Activated naive CD8-positive, alpha-beta T cell (primary cell): ENCODE measurements at regions not wholly inside any gene's neighbourhood (a gene's known extent, or its start where the extent isn't known, plus 50 kb on each side); places are given as distances from the start of the nearest gene placed in this dataset.

Source experiments
- H3K27ac Mint-ChIP-seq: one replicate; pipeline ENCODE4 v1.8.0; 2021; ENCODE audit warnings: mixed read lengths
- H3K27me3 Mint-ChIP-seq: one replicate; pipeline ENCODE4 v1.8.0; 2021; ENCODE audit warnings: mixed read lengths
- H3K36me3 Mint-ChIP-seq: one replicate; pipeline ENCODE4 v1.8.0; 2021; ENCODE audit warnings: mixed read lengths
- H3K4me1 Mint-ChIP-seq: one replicate; pipeline ENCODE4 v1.8.0; 2021; ENCODE audit warnings: low read depth, mixed read lengths
- H3K4me3 Mint-ChIP-seq: one replicate; pipeline ENCODE4 v1.8.0; 2021; ENCODE audit warnings: mild to moderate bottlenecking, mixed read lengths
- H3K9me3 Mint-ChIP-seq: one replicate; pipeline ENCODE4 v1.8.0; 2021; ENCODE audit warnings: low read depth, mixed read lengths

GRCh38 chr2:237198164-237198855, 112.6 kb downstream of the COPS8 start:
- no peaks in the 10 kb centered on the region for H3K27me3 Mint-ChIP-seq

GRCh38 chr2:237199082-237199481, 113.4 kb downstream of the COPS8 start:
- Mint-ChIP-seq H3K4me1 (no peaks in the 10 kb centered on the region), H3K27ac (no peak overlapping the region), H3K4me3 (no peak overlapping the region), H3K9me3 (no peaks in the 10 kb centered on the region), H3K27me3 (no peaks in the 10 kb centered on the region), H3K36me3 (no peaks in the 10 kb centered on the region)

More at GRCh38 chr2:237198164-237198855, 112.6 kb downstream of the COPS8 start:
- no peak overlapping the region for H3K27ac Mint-ChIP-seq
- H3K36me3 Mint-ChIP-seq: no peaks in the 10 kb centered on the region
- no peak overlapping the region for H3K4me3 Mint-ChIP-seq
- H3K9me3 Mint-ChIP-seq: no peaks in the 10 kb centered on the region
- no peaks in the 10 kb centered on the region for H3K4me1 Mint-ChIP-seq

- Mint-ChIP-seq H3K4me3 (no peak overlapping the region), H3K27me3 (no peaks in the 10 kb centered on the region), H3K36me3 (no peaks in the 10 kb centered on the region), H3K27ac (no peak overlapping the region), H3K4me1 (no peaks in the 10 kb centered on the region), H3K9me3 (no peaks in the 10 kb centered on the region)
These were observed 113.9 kb downstream of the COPS8 start for GRCh38 chr2:237199577-237199976.

- no peaks in the 10 kb centered on the region for H3K9me3 Mint-ChIP-seq
- no peaks in the 10 kb centered on the region for H3K27me3 Mint-ChIP-seq
- no peaks in the 10 kb centered on the region for H3K36me3 Mint-ChIP-seq
- H3K4me1 Mint-ChIP-seq: no peaks in the 10 kb centered on the region
- H3K4me3 Mint-ChIP-seq: no peak overlapping the region
- H3K27ac Mint-ChIP-seq: no peak overlapping the region
These were observed 114.8 kb downstream of the COPS8 start for GRCh38 chr2:237200462-237200861.

GRCh38 chr2:237201461-237202287, 116.0 kb downstream of the COPS8 start:
- Mint-ChIP-seq H3K9me3 (no peaks in the 10 kb centered on the region), H3K27me3 (no peaks in the 10 kb centered on the region), H3K36me3 (no peaks in the 10 kb centered on the region), H3K4me3 (no peak overlapping the region), H3K4me1 (no peaks in the 10 kb centered on the region), H3K27ac (no peak overlapping the region)

GRCh38 chr2:237202288-237203030, 116.8 kb downstream of the COPS8 start:
- no peak overlapping the region for H3K27ac Mint-ChIP-seq
- no peaks in the 10 kb centered on the region for H3K36me3 Mint-ChIP-seq
- no peaks in the 10 kb centered on the region for H3K27me3 Mint-ChIP-seq
- no peak overlapping the region for H3K4me3 Mint-ChIP-seq
- no peaks in the 10 kb centered on the region for H3K4me1 Mint-ChIP-seq
- no peaks in the 10 kb centered on the region for H3K9me3 Mint-ChIP-seq

- Mint-ChIP-seq H3K36me3 (no peaks in the 10 kb centered on the region), H3K4me1 (no peaks in the 10 kb centered on the region), H3K27me3 (peaks cover 11% of the 10 kb centered on the region), H3K27ac (no peak overlapping the region), H3K4me3 (no peak overlapping the region), H3K9me3 (no peaks in the 10 kb centered on the region)
These were observed 119.4 kb downstream of the COPS8 start for GRCh38 chr2:237205043-237205541.

GRCh38 chr2:237205561-237205971, 119.9 kb downstream of the COPS8 start:
- Mint-ChIP-seq H3K4me1 (no peaks in the 10 kb centered on the region), H3K4me3 (no peak overlapping the region), H3K36me3 (no peaks in the 10 kb centered on the region), H3K9me3 (no peaks in the 10 kb centered on the region), H3K27me3 (peaks cover 11% of the 10 kb centered on the region), H3K27ac (no peak overlapping the region)

GRCh38 chr2:237207646-237208045, 122.0 kb downstream of the COPS8 start:
- H3K4me1 Mint-ChIP-seq: no peaks in the 10 kb centered on the region
- no peaks in the 10 kb centered on the region for H3K9me3 Mint-ChIP-seq
- H3K27me3 Mint-ChIP-seq: peaks cover 11% of the 10 kb centered on the region
- no peaks in the 10 kb centered on the region for H3K36me3 Mint-ChIP-seq
- no peak overlapping the region for H3K27ac Mint-ChIP-seq
- no peak overlapping the region for H3K4me3 Mint-ChIP-seq

GRCh38 chr2:237208373-237209260, 122.9 kb downstream of the COPS8 start:
- Mint-ChIP-seq H3K27me3 (peaks cover 11% of the 10 kb centered on the region), H3K4me3 (no peak overlapping the region), H3K27ac (no peak overlapping the region), H3K36me3 (no peaks in the 10 kb centered on the region), H3K4me1 (no peaks in the 10 kb centered on the region), H3K9me3 (no peaks in the 10 kb centered on the region)

GRCh38 chr2:237209885-237210284, 124.2 kb downstream of the COPS8 start:
- H3K4me1 Mint-ChIP-seq: no peaks in the 10 kb centered on the region
- no peaks in the 10 kb centered on the region for H3K36me3 Mint-ChIP-seq
- no peaks in the 10 kb centered on the region for H3K9me3 Mint-ChIP-seq
- H3K27me3 Mint-ChIP-seq: peaks cover 11% of the 10 kb centered on the region
- no peak overlapping the region for H3K4me3 Mint-ChIP-seq
- no peak overlapping the region for H3K27ac Mint-ChIP-seq

- no peaks in the 10 kb centered on the region for H3K36me3 Mint-ChIP-seq
- no peak overlapping the region for H3K4me3 Mint-ChIP-seq
- no peaks in the 10 kb centered on the region for H3K9me3 Mint-ChIP-seq
- H3K4me1 Mint-ChIP-seq: no peaks in the 10 kb centered on the region
- no peak overlapping the region for H3K27ac Mint-ChIP-seq
- peaks cover 11% of the 10 kb centered on the region for H3K27me3 Mint-ChIP-seq
These were observed 124.6 kb downstream of the COPS8 start for GRCh38 chr2:237210297-237210696.

GRCh38 chr2:237210763-237211162, 125.1 kb downstream of the COPS8 start:
- Mint-ChIP-seq H3K4me3 (no peak overlapping the region), H3K9me3 (no peaks in the 10 kb centered on the region), H3K27me3 (peaks cover 11% of the 10 kb centered on the region), H3K4me1 (no peaks in the 10 kb centered on the region), H3K27ac (no peak overlapping the region), H3K36me3 (no peaks in the 10 kb centered on the region)
